Right lobe of liver (tissue), 4 donors: ENCODE measurements at regions not wholly inside any gene's neighbourhood (a gene's known extent, or its start where the extent isn't known, plus 50 kb on each side); places are given as distances from the start of the nearest gene placed in this dataset.

Source experiments
- POLR2A ChIP-seq: fragments of 450-650 bp; IDR thresholded peaks from one replicate; pipeline ENCODE4 v1.6.1; 2017; ENCODE audit warnings: antibody characterized with exemption, mild to moderate bottlenecking
- TF ChIP-seq, protein P1 (sequence below), 4 donors: fragments of 200-600 bp in 3 of 4; fragments of 450-650 bp in 1 of 4; IDR thresholded peaks; one replicate each; pipeline versions ENCODE4 v1.5.1 to v1.8.0; 2016 to 2022; ENCODE audit warnings: antibody characterized with exemption in 4 of 4, mild to moderate bottlenecking in 2 of 4
- donor health status: DM: no; HTN: no; CAD: no.
- donor health status: DM: no; HTN: no; CAD: no.
- donor health status: DM: no; HTN: yes; CAD: no.

DNA sequence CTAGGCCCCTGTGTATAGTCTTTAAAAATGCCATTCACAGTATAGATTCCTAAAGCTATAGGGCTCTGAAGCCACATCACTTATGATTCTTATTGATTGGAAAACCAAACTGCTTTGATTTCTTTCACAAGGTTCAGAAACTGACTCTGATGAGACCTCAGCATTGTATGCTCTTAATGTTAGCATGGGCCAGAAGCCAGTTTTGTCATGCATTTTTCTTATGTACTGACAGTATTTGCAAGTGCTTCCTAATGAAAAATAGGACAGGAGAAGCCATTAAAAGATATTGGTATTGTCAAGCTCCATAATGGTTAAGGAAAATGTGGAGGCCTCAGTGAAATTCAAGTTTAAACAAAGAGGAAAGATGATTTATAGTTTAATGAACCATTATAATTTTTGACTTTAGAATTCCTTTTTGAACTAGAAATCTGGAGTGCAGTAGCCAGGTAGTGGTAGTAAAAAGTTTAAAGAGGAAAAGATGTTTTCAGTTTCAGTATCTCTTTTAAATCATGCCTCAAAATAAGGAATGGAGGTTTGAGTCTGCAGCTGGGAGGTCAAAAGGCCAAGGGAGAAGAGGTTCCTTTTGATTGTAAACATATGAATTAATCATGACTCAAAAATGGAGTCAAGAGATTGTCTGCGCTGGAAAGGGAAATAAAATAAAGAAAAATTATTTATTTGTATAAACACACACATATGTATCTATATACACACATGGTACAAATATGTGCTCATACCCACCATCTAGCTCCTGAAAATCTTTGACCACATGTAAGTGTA, 388.1 kb upstream of the PRICKLE1 start:
- TF ChIP-seq, protein P1, sequence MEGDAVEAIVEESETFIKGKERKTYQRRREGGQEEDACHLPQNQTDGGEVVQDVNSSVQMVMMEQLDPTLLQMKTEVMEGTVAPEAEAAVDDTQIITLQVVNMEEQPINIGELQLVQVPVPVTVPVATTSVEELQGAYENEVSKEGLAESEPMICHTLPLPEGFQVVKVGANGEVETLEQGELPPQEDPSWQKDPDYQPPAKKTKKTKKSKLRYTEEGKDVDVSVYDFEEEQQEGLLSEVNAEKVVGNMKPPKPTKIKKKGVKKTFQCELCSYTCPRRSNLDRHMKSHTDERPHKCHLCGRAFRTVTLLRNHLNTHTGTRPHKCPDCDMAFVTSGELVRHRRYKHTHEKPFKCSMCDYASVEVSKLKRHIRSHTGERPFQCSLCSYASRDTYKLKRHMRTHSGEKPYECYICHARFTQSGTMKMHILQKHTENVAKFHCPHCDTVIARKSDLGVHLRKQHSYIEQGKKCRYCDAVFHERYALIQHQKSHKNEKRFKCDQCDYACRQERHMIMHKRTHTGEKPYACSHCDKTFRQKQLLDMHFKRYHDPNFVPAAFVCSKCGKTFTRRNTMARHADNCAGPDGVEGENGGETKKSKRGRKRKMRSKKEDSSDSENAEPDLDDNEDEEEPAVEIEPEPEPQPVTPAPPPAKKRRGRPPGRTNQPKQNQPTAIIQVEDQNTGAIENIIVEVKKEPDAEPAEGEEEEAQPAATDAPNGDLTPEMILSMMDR (IDR thresholded peaks at IDR 0.05) = no peak
- no peak for TF ChIP-seq POLR2A
